A549 (cell line): ENCODE measurements at regions not wholly inside any gene's neighbourhood (a gene's known extent, or its start where the extent isn't known, plus 50 kb on each side); places are given as distances from the start of the nearest gene placed in this dataset.

Experiments
- ATAC-seq, 2 experiments: fragments of 200-7000 bp in 1 of 2; fragments of >200 bp in 1 of 2; cut with Nextera tagmentation in 1 of 2; cut with Tn5 transposase in 1 of 2; 3 replicates each; pipeline versions ENCODE4 v1.8.0 to v1.9.1; 2018 to 2020; ENCODE audit warnings: mild to moderate bottlenecking in 1 of 2, moderate library complexity in 1 of 2
- CTCF ChIA-PET: fragments of 300-600 bp; sonication (Branson Sonifier 250); formaldehyde crosslinking; extraction: SDS; loops from one replicate; lab custom pipeline; 2021; ENCODE audit warnings: antibody characterized with exemption, inconsistent platforms; lab: Yijun Ruan, JAX
- POLR2A ChIA-PET: fragments of 350-600 bp; formaldehyde crosslinking; extraction: SDS; loops from one replicate; lab custom pipeline; 2021; ENCODE audit warnings: antibody characterized with exemption, inconsistent platforms; lab: Yijun Ruan, JAX
- DNase-seq, 2 experiments: peaks; one replicate each; pipeline versions ENCODE4 v3.0.0 to v3.0.0-alpha.2; 2011 to 2016; ENCODE audit warnings: low read depth in 1 of 2, low spot score in 1 of 2
- FAIRE-seq: peaks from 2 replicates; lab custom pipeline; 2011; peaks lifted over from hg19 to GRCh38; lab: Jason Lieb, UNC
- H3K27ac ChIP-seq, 2 experiments: fragments of >200 bp; sonication (Bioruptor Twin); formaldehyde crosslinking; 3 replicates each; pipeline ENCODE4 v1.5.1; 2016 to 2017
- H3K4me1 ChIP-seq: fragments of >200 bp; sonication (Bioruptor Twin); formaldehyde crosslinking; 3 replicates; pipeline ENCODE4 v1.6.1; 2016
- H3K4me2 ChIP-seq: fragments of >200 bp; sonication (Bioruptor Twin); formaldehyde crosslinking; 3 replicates; pipeline ENCODE4 v1.6.1; 2016
- H3K4me3 ChIP-seq: fragments of >200 bp; sonication (Bioruptor Twin); formaldehyde crosslinking; 3 replicates; pipeline ENCODE4 v1.5.1; 2016
- H3K9me3 ChIP-seq: fragments of >200 bp; sonication (Bioruptor Twin); formaldehyde crosslinking; 3 replicates; pipeline ENCODE4 v1.6.1; 2016
- ATOH8 ChIP-seq: fragments of 250-450 bp; sonication (Bioruptor Pico); IDR thresholded peaks from 2 replicates; pipeline ENCODE4 v1.5.0; 2020; ENCODE audit warnings: low read depth, mild to moderate bottlenecking, moderate library complexity
- BHLHE40 ChIP-seq: IDR thresholded peaks from 2 replicates; pipeline ENCODE4 v1.6.1; 2012; ENCODE audit warnings: low read depth, low read length, inconsistent platforms
- CBX2 ChIP-seq: fragments of 200-600 bp; sonication (generic); IDR thresholded peaks from 2 replicates; pipeline ENCODE4 v1.6.1; 2016; ENCODE audit warnings: low read depth, mild to moderate bottlenecking, borderline replicate concordance
- CBX8 ChIP-seq: fragments of 200-600 bp; sonication (generic); IDR thresholded peaks from 2 replicates; pipeline ENCODE4 v1.6.1; 2016
- CHD2 ChIP-seq: fragments of 150-350 bp; IDR thresholded peaks from 2 replicates; pipeline ENCODE4 v1.6.1; 2014; ENCODE audit warnings: low read length; ENCODE audit not compliant: partially characterized antibody
- CTCF ChIP-seq: fragments of >200 bp; sonication (Bioruptor Twin); formaldehyde crosslinking; IDR thresholded peaks from 3 replicates; pipeline ENCODE4 v1.5.1; 2016
- EHF ChIP-seq: fragments of 250-450 bp; sonication (Bioruptor Pico); IDR thresholded peaks from 2 replicates; pipeline ENCODE4 v1.5.0; 2020; ENCODE audit warnings: mild to moderate bottlenecking
- EHMT2 ChIP-seq: fragments of 200-600 bp; sonication (generic); IDR thresholded peaks from 2 replicates; pipeline ENCODE4 v1.6.1; 2016; ENCODE audit warnings: antibody characterized with exemption, low read depth, mild to moderate bottlenecking, moderate library complexity
- ELK1 ChIP-seq: fragments of 150-350 bp; IDR thresholded peaks from 2 replicates; pipeline ENCODE4 v1.6.1; 2014; ENCODE audit warnings: low read depth, mild to moderate bottlenecking, low read length
- ESRRA ChIP-seq: fragments of 150-350 bp; IDR thresholded peaks from 2 replicates; pipeline ENCODE4 v1.6.1; 2014; ENCODE audit warnings: mild to moderate bottlenecking, low read length, borderline replicate concordance
- FOSB ChIP-seq: fragments of 250-450 bp; sonication (Bioruptor Pico); IDR thresholded peaks from 2 replicates; pipeline ENCODE4 v1.5.0; 2020; ENCODE audit warnings: mild to moderate bottlenecking, moderate library complexity
- FOSL2 ChIP-seq, 2 experiments: fragments of 450-650 bp in 1 of 2; fragments of >200 bp in 1 of 2; sonication (Bioruptor Twin) in 1 of 2; formaldehyde crosslinking; IDR thresholded peaks; 2 replicates each; pipeline versions ENCODE4 v1.5.0 to v1.6.1; 2016 to 2020; ENCODE audit warnings: mild to moderate bottlenecking in 1 of 2, moderate library complexity in 1 of 2
- HEYL ChIP-seq: fragments of 250-450 bp; sonication (Bioruptor Pico); IDR thresholded peaks from 2 replicates; pipeline ENCODE4 v1.8.0; 2021; ENCODE audit warnings: mild to moderate bottlenecking, moderate library complexity
- HOXA7 ChIP-seq: fragments of 250-450 bp; sonication (Bioruptor Pico); IDR thresholded peaks from 2 replicates; pipeline ENCODE4 v1.5.0; 2020; ENCODE audit warnings: mild to moderate bottlenecking, moderate library complexity
- HOXB13 ChIP-seq: fragments of 250-450 bp; sonication (Bioruptor Pico); IDR thresholded peaks from 2 replicates; pipeline ENCODE4 v1.5.0; 2020; ENCODE audit warnings: low read depth, mild to moderate bottlenecking, moderate library complexity
- JUN ChIP-seq, 2 experiments: fragments of >200 bp; sonication (Bioruptor Twin); formaldehyde crosslinking; IDR thresholded peaks; 2 replicates in 1 of 2; 3 replicates in 1 of 2; pipeline ENCODE4 v1.6.1; 2016 to 2017
- KDM5A ChIP-seq: fragments of 200-600 bp; sonication (generic); IDR thresholded peaks from 2 replicates; pipeline ENCODE4 v1.6.1; 2016; ENCODE audit warnings: antibody characterized with exemption, mild to moderate bottlenecking
- NR3C1 ChIP-seq: fragments of >200 bp; sonication (Bioruptor Twin); formaldehyde crosslinking; IDR thresholded peaks from 3 replicates; pipeline ENCODE4 v1.6.1; 2017
- POLR2A ChIP-seq: IDR thresholded peaks from 2 replicates; pipeline ENCODE4 v1.6.1; 2012; ENCODE audit warnings: mild to moderate bottlenecking, low read length
- RAD21 ChIP-seq, 2 experiments: fragments of >200 bp in 1 of 2; sonication (Bioruptor Twin) in 1 of 2; formaldehyde crosslinking in 1 of 2; IDR thresholded peaks in 1 of 2; conservative IDR thresholded peaks in 1 of 2; 2 replicates in 1 of 2; 3 replicates in 1 of 2; pipeline ENCODE4 v1.6.1; 2012 to 2018; ENCODE audit warnings: inconsistent platforms in 1 of 2
- RARB ChIP-seq: fragments of 250-450 bp; sonication (Bioruptor Pico); IDR thresholded peaks from 2 replicates; pipeline ENCODE4 v1.8.0; 2021; ENCODE audit warnings: mild to moderate bottlenecking, moderate library complexity
- SREBF2 ChIP-seq: fragments of 450-650 bp; IDR thresholded peaks from 2 replicates; pipeline ENCODE4 v1.6.1; 2014; ENCODE audit warnings: mild to moderate bottlenecking, moderate library complexity
- ZNF302 ChIP-seq: fragments of 250-450 bp; sonication (Bioruptor Pico); IDR thresholded peaks from 2 replicates; pipeline ENCODE4 v1.9.0; 2021; ENCODE audit warnings: inconsistent platforms, mild to moderate bottlenecking, moderate library complexity
- WGBS: methylation state at CpG from one replicate; pipeline ENCODE4 v1.1.6; 2017; ENCODE audit errors: missing lambda C conversion rate; 5-methylcytosine and 5-hydroxymethylcytosine counted together
- TF ChIP-seq, protein P1 (sequence below): IDR thresholded peaks from 2 replicates; pipeline ENCODE4 v1.6.1; 2012

DNA sequence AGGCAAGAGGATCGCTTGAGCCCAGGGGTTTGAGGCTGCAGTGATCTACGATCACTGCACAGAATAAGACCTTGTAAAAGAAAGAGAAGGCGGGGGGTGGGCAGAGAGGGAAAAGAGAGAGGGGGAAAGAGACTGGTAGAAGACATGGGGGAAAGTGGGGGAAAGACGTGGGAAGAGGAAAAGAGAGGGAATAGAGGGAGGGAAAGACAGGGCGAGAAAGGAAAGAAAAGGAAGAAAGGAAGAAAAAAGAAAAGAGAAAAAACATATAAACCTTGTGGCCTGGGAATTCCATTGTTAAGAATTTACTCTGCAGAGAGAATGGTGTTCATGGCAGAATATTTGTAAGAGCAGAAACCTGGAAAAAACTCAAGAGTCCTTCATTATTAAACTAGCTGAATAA is 120.4 kb downstream of the RMI2 start:
- CTCF ChIA-PET, result interaction anchor here (1.2 kb wide), 1 partner anchor 12 kb away, joined by 3 read pairs; no protein-coding TSS in a partner anchor
- Histone ChIP-seq H3K4me3 (no peak overlapping the region), H3K27ac (no peak overlapping the region), H3K4me2 (no peak overlapping the region)
- no peak for FAIRE-seq
- DNase-seq, result no peak
- POLR2A ChIA-PET, result no interaction called here
- TF ChIP-seq ATOH8 (CRISPR knock-in tag) (no peak), POLR2A (no peak), HOXB13 (no peak), CTCF (no peak), KDM5A (no peak), CBX2 (no peak), RARB (CRISPR knock-in tag) (no peak), NR3C1 (no peak), EHMT2 (no peak), CBX8 (no peak), FOSL2 (IDR thresholded peaks at IDR 0.05) (no peak), FOSL2 (CRISPR knock-in tag; IDR thresholded peaks at IDR 0.05) (no peak), JUN (IDR thresholded peaks at IDR 0.05) (no peak), ESRRA (no peak), HOXA7 (CRISPR knock-in tag) (no peak), CHD2 (no peak), ZNF302 (no peak), BHLHE40 (no peak)
- TF ChIP-seq, protein P1, sequence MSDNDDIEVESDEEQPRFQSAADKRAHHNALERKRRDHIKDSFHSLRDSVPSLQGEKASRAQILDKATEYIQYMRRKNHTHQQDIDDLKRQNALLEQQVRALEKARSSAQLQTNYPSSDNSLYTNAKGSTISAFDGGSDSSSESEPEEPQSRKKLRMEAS, result no peak
- TF ChIP-seq, all 56 proteins: peak for 0
- ATAC-seq, result no peak
- Histone ChIP-seq H3K9me3 (no peaks in the 10 kb centered on the region), H3K4me1 (no peaks in the 10 kb centered on the region)
- WGBS, result 78% methylated on average over 5 of the region's 5 CpGs

DNA sequence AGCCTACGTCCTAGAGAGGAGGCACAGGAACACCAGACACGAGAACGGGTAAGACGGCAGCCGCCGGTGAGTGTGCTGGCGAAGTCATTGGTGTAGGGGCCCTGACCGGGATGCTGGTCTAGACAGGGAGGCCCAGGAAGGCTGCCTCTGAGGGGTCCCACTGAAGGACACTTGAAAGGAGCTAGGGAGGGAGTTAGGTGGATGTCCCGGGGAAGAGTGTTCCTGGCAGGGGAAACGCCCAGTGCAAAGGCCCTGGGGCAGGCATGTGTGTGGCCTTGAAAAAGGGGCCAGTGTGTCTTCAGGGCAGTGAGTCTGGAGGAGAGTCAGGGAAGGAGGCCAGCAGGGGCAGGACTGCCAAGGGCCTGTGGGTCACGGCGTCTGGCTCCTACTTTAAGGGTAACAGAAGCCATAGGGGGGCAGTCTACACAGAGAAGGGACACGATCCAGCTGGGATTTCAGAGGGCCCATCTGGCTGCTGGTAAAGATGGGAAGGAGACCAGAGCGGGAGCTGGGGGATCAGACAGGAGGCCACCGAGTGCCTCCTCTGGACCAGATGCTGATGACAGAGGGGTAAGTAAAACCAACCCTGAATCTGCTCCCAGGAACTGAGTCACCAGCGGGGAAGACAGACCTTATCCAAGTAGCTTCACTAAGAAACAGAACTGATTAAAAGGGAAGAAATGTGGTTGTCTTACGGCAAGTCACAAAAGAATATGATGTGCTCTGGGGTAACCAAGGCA is 115.9 kb downstream of the LITAF start:
- POLR2A ChIA-PET, result no interaction called here
- no peak overlapping the region for H3K4me2 ChIP-seq
- peaks cover 19% of the 10 kb centered on the region for H3K4me1 ChIP-seq
- 0 out of 5 replicates have a peak, but pooled peaks of 1 of the 2 experiments have one; percentile 6 for TF ChIP-seq RAD21 (conservative IDR thresholded peaks at IDR 0.05 in 1 of 2, IDR thresholded peaks at IDR 0.05 in 1 of 2)
- no peak for TF ChIP-seq NR3C1
- TF ChIP-seq, all 56 proteins: peak for 1
- CTCF ChIA-PET, result interaction anchor here (0.6 to 1.6 kb wide), 2 partner anchors 84 to 206 kb away, joined by 3 read pairs; no protein-coding TSS in a partner anchor
- FAIRE-seq (no peak), DNase-seq (no peak), ATAC-seq (peak; percentile 32 to 35; a peak in 4 of 6 replicates)
- Histone ChIP-seq H3K9me3 (no peaks in the 10 kb centered on the region), H3K27ac (peak overlapping the region in 1 of 2 experiments; percentile 58; a peak in 3 of 6 replicates), H3K4me3 (no peak overlapping the region)
- 86% methylated on average over 17 of the region's 17 CpGs for WGBS

GRCh38 chr16:11471548-11471947 is 115.2 kb downstream of the LITAF start:
- H3K9me3 ChIP-seq, result no peaks in the 10 kb centered on the region
- CTCF ChIA-PET, result interaction anchor here (1.4 kb wide), 1 partner anchor 65 kb away, joined by 3 read pairs; no protein-coding TSS in a partner anchor
- 80% methylated on average over 4 of the region's 12 CpGs for whole genome bisulfite sequencing
- ATAC-seq (peak; percentile 49 to 57; a peak in 5 of 6 replicates), DNase-seq (no peak), FAIRE-seq (no peak)
- H3K4me1 ChIP-seq, result peaks cover 19% of the 10 kb centered on the region
- no peak overlapping the region for H3K4me2 ChIP-seq
- peak overlapping the region in 1 of 2 experiments; percentile 58; a peak in 3 of 6 replicates for H3K27ac ChIP-seq
- POLR2A ChIA-PET, result no interaction called here
- TF ChIP-seq ESRRA (no peak), ATOH8 (CRISPR knock-in tag) (no peak), ELK1 (no peak), SREBF2 (no peak), POLR2A (no peak), BHLHE40 (no peak), FOSB (CRISPR knock-in tag) (no peak), KDM5A (no peak), HEYL (CRISPR knock-in tag) (no peak), CBX8 (no peak), EHF (CRISPR knock-in tag) (no peak)
- TF ChIP-seq, all 56 proteins: peak for 0
- no peak overlapping the region for H3K4me3 ChIP-seq
